ENCODE measurements at regions not wholly inside any gene's neighbourhood (a gene's known extent, or its start where the extent isn't known, plus 50 kb on each side); places are given as distances from the start of the nearest gene placed in this dataset.

DNA sequence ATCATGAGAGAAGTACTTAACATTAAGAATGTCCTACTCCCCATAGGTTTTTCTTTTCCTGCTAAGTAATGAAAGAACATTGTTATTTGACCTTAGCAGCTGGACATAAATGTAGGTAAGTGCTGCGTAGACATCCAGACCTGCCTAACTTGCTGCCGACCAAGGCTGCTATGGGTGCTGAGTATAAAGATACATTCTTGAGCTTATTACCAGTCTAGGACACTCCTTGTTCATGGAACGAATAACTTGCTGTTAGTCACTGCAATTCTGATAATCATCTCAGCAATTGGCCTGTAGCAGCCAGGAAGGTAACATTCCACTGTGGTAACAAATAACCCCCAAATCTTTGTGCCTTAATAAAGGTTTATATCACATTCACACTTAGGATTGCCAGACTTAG is 478.1 kb downstream of the VRK1 start:
- H2AFZ ChIP-seq = no peak overlapping the region
- no peaks in the 10 kb centered on the region for H3K27me3 ChIP-seq (ENCODE audit: control insufficient read depth, insufficient read depth, low read length)
- no peaks in the 10 kb centered on the region for H3K36me3 ChIP-seq (ENCODE audit: control insufficient read depth, insufficient read depth, low read length)
- no peaks in the 10 kb centered on the region for H3K4me1 ChIP-seq
- no peaks in the 10 kb centered on the region for H3K79me2 ChIP-seq
- no peak overlapping the region for H3K4me2 ChIP-seq (ENCODE audit: low read length)
- H3K27ac ChIP-seq = no peak overlapping the region
- TF ChIP-seq, protein P1, sequence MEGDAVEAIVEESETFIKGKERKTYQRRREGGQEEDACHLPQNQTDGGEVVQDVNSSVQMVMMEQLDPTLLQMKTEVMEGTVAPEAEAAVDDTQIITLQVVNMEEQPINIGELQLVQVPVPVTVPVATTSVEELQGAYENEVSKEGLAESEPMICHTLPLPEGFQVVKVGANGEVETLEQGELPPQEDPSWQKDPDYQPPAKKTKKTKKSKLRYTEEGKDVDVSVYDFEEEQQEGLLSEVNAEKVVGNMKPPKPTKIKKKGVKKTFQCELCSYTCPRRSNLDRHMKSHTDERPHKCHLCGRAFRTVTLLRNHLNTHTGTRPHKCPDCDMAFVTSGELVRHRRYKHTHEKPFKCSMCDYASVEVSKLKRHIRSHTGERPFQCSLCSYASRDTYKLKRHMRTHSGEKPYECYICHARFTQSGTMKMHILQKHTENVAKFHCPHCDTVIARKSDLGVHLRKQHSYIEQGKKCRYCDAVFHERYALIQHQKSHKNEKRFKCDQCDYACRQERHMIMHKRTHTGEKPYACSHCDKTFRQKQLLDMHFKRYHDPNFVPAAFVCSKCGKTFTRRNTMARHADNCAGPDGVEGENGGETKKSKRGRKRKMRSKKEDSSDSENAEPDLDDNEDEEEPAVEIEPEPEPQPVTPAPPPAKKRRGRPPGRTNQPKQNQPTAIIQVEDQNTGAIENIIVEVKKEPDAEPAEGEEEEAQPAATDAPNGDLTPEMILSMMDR (IDR thresholded peaks at IDR 0.05) = no peak
- no peaks in the 10 kb centered on the region for H3K9me3 ChIP-seq (ENCODE audit: control insufficient read depth, low read length)
- H3K4me3 ChIP-seq (ENCODE audit: low read depth, low read length) = no peak overlapping the region
- H3K9ac ChIP-seq = no peak overlapping the region

DNA sequence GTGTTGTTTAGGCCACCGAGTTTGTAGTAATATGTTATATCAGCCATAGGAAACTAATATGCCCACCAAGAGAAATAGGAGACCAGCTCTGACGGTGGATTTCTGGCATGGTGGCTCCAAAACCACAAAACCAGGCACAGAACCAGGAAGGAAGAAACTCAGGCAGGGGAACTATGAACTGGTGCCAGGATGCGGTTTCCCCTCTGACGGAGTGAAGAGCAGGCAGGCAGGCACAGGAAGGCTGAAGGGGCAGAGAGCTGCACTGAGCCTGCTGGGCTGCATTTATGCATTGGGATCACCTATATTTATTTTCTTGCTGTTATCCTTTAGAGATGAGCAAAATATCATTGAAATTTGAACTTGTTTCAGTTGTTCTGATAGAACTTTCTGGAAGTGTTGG is 479.4 kb downstream of the VRK1 start:
- Histone ChIP-seq H3K4me2 (ENCODE audit: low read length) (no peak overlapping the region), H3K4me3 (ENCODE audit: low read depth, low read length) (no peak overlapping the region), H3K27me3 (ENCODE audit: control insufficient read depth, insufficient read depth, low read length) (no peaks in the 10 kb centered on the region), H2AFZ (no peak overlapping the region), H3K9me3 (ENCODE audit: control insufficient read depth, low read length) (no peaks in the 10 kb centered on the region), H3K9ac (no peak overlapping the region), H3K27ac (no peak overlapping the region), H3K36me3 (ENCODE audit: control insufficient read depth, insufficient read depth, low read length) (no peaks in the 10 kb centered on the region), H3K79me2 (no peaks in the 10 kb centered on the region), H3K4me1 (no peaks in the 10 kb centered on the region)
- TF ChIP-seq, protein P1 (IDR thresholded peaks at IDR 0.05) = no peak

DNA sequence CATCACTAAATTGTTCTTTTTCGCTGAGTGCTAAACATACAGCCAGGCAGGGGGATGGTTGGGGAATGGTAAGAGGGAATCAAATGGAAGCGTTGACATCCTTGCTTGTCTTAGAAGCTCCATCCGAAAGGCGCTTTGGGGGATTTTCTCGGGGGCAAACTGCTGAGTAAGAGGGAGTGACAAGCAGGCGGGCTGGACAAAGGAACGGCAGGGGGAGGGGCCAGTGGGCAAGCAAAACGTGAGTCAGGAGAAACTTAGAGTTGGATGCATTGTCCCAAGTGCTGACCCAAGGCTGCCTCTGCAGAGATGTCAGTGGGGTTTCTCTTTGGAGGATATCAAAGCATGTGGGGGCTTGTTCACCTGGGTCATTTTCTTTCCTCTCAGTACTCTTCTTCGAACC is 480.5 kb downstream of the VRK1 start:
- no peaks in the 10 kb centered on the region for H3K79me2 ChIP-seq
- H3K9me3 ChIP-seq (ENCODE audit: control insufficient read depth, low read length) = no peaks in the 10 kb centered on the region
- no peak overlapping the region for H3K9ac ChIP-seq
- no peak overlapping the region for H3K27ac ChIP-seq
- no peaks in the 10 kb centered on the region for H3K36me3 ChIP-seq (ENCODE audit: control insufficient read depth, insufficient read depth, low read length)
- TF ChIP-seq, protein P1 (IDR thresholded peaks at IDR 0.05) = no peak
- H3K27me3 ChIP-seq (ENCODE audit: control insufficient read depth, insufficient read depth, low read length) = no peaks in the 10 kb centered on the region
- no peak overlapping the region for H3K4me3 ChIP-seq (ENCODE audit: low read depth, low read length)
- H2AFZ ChIP-seq = no peak overlapping the region
- no peak overlapping the region for H3K4me2 ChIP-seq (ENCODE audit: low read length)
- H3K4me1 ChIP-seq = no peaks in the 10 kb centered on the region

DNA sequence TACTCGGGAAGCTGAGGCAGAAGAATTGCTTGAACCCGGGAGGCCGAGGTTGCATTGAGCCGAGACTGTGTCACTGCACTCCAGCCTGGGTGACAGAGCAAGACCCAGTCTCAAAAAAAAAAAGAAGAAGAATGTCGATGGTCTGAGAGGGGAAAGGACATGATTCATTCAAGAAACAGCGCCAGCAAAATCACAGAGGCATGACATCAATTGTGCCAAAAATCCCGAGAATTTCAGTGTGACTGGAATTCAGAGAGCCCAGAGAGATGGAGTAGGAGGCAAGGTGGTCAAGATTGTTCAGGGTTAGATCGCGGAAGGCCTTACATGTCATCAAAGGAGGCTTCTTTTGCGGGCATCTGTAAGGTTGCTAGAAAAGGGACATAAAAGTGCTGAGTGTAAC is 483.3 kb downstream of the VRK1 start:
- Histone ChIP-seq H3K4me2 (ENCODE audit: low read length) (no peak overlapping the region), H2AFZ (no peak overlapping the region), H3K27ac (no peak overlapping the region), H3K4me1 (no peaks in the 10 kb centered on the region), H3K79me2 (no peaks in the 10 kb centered on the region), H3K9ac (no peak overlapping the region), H3K9me3 (ENCODE audit: control insufficient read depth, low read length) (no peaks in the 10 kb centered on the region), H3K4me3 (ENCODE audit: low read depth, low read length) (no peak overlapping the region), H3K27me3 (ENCODE audit: control insufficient read depth, insufficient read depth, low read length) (no peaks in the 10 kb centered on the region), H3K36me3 (ENCODE audit: control insufficient read depth, insufficient read depth, low read length) (no peaks in the 10 kb centered on the region)
- TF ChIP-seq, protein P1 (IDR thresholded peaks at IDR 0.05) = no peak

DNA sequence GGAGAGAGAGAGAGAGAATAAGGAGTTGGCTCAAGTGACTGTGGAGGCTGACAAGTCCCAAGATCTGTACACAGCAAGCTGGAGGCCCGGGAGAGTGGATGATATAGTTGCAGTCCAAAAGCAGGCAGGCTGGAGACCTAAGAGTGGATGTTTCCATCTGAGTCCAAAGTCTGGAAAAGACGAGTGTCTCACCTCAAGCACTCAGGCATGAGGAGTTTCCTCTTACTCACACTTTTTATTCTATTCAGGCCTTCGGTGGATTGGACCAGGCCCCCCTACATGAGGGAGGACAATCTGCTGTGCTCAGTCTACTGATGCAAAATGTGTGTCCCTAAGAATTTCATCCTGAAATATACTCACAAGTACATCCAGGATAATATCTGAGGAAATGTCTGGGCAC is 484.6 kb downstream of the VRK1 start:
- Histone ChIP-seq H2AFZ (no peak overlapping the region), H3K27ac (no peak overlapping the region), H3K27me3 (ENCODE audit: control insufficient read depth, insufficient read depth, low read length) (no peaks in the 10 kb centered on the region), H3K4me1 (no peaks in the 10 kb centered on the region), H3K9me3 (ENCODE audit: control insufficient read depth, low read length) (no peaks in the 10 kb centered on the region), H3K4me3 (ENCODE audit: low read depth, low read length) (no peak overlapping the region), H3K36me3 (ENCODE audit: control insufficient read depth, insufficient read depth, low read length) (no peaks in the 10 kb centered on the region), H3K4me2 (ENCODE audit: low read length) (no peak overlapping the region), H3K9ac (no peak overlapping the region), H3K79me2 (no peaks in the 10 kb centered on the region)
- TF ChIP-seq, protein P1 (IDR thresholded peaks at IDR 0.05) = no peak
